Ectodermal cell (in vitro differentiated cells): ENCODE measurements at regions not wholly inside any gene's neighbourhood (a gene's known extent, or its start where the extent isn't known, plus 50 kb on each side); places are given as distances from the start of the nearest gene placed in this dataset.

Experiments used
- H3K27ac ChIP-seq: 2 replicates; pipeline ENCODE4 v1.7.0; 2013; ENCODE audit warnings: mild to moderate bottlenecking, low read depth, low read length; ENCODE audit not compliant: insufficient read depth, poor library complexity, severe bottlenecking
- H3K27me3 ChIP-seq: 2 replicates; pipeline ENCODE4 v1.7.0; 2013; ENCODE audit warnings: mild to moderate bottlenecking, low read length; ENCODE audit not compliant: insufficient read depth, control insufficient read depth, poor library complexity, severe bottlenecking
- H3K36me3 ChIP-seq: one replicate; pipeline ENCODE4 v1.7.0; 2013; ENCODE audit warnings: low read length; ENCODE audit not compliant: control insufficient read depth, insufficient read depth
- H3K4me1 ChIP-seq: one replicate; pipeline ENCODE4 v1.7.0; 2013; ENCODE audit warnings: low read length; ENCODE audit not compliant: control insufficient read depth, insufficient read depth
- H3K4me3 ChIP-seq: 2 replicates; pipeline ENCODE4 v1.7.0; 2013; ENCODE audit warnings: low read depth, low read length, control low read depth; ENCODE audit not compliant: insufficient read depth
- H3K9me3 ChIP-seq: 2 replicates; pipeline ENCODE4 v1.7.0; 2013; ENCODE audit warnings: mild to moderate bottlenecking, low read length, moderate library complexity; ENCODE audit not compliant: control insufficient read depth
- WGBS, 2 experiments: methylation state at CpG; one replicate each; pipeline ENCODE4 v1.1.7; 2013; ENCODE audit warnings: missing lambda C conversion rate in 2 of 2; 5-methylcytosine and 5-hydroxymethylcytosine counted together

GRCh38 chr2:64383016-64383591, 70.9 kb upstream of the LGALSL start:
- no peaks in the 10 kb centered on the region for H3K4me1 ChIP-seq
- H3K27me3 ChIP-seq: no peaks in the 10 kb centered on the region
- WGBS, 2 experiments: 96% methylated on average over 5 of the region's 5 CpGs
- H3K27ac ChIP-seq: no peak overlapping the region
- no peaks in the 10 kb centered on the region for H3K9me3 ChIP-seq
- H3K4me3 ChIP-seq: no peak overlapping the region
- no peaks in the 10 kb centered on the region for H3K36me3 ChIP-seq

- Histone ChIP-seq H3K27ac (no peak overlapping the region), H3K36me3 (no peaks in the 10 kb centered on the region), H3K27me3 (no peaks in the 10 kb centered on the region), H3K9me3 (no peaks in the 10 kb centered on the region), H3K4me3 (no peak overlapping the region), H3K4me1 (no peaks in the 10 kb centered on the region)
- WGBS, 2 experiments: 96 to 100% methylated on average over 2 of the region's 3 CpGs
Observed at GRCh38 chr2:64383881-64384280, 70.1 kb upstream of the LGALSL start.

GRCh38 chr2:64386676-64387075, 67.3 kb upstream of the LGALSL start:
- H3K27ac ChIP-seq: no peak overlapping the region
- no peaks in the 10 kb centered on the region for H3K9me3 ChIP-seq
- no peaks in the 10 kb centered on the region for H3K27me3 ChIP-seq
- H3K36me3 ChIP-seq: no peaks in the 10 kb centered on the region
- H3K4me3 ChIP-seq: no peak overlapping the region
- 73 to 79% methylated on average over 4 of the region's 4 CpGs for whole genome bisulfite sequencing, 2 experiments
- H3K4me1 ChIP-seq: no peaks in the 10 kb centered on the region

- no peak overlapping the region for H3K4me3 ChIP-seq
- H3K27me3 ChIP-seq: no peaks in the 10 kb centered on the region
- no peak overlapping the region for H3K27ac ChIP-seq
- no peaks in the 10 kb centered on the region for H3K4me1 ChIP-seq
- no peaks in the 10 kb centered on the region for H3K36me3 ChIP-seq
- no peaks in the 10 kb centered on the region for H3K9me3 ChIP-seq
Observed at GRCh38 chr2:64390586-64390985, 63.4 kb upstream of the LGALSL start.

- WGBS, 2 experiments: 91 to 94% methylated on average over 2 of the region's 2 CpGs
- Histone ChIP-seq H3K4me1 (no peaks in the 10 kb centered on the region), H3K4me3 (no peak overlapping the region), H3K36me3 (no peaks in the 10 kb centered on the region), H3K27ac (no peak overlapping the region), H3K9me3 (no peaks in the 10 kb centered on the region), H3K27me3 (no peaks in the 10 kb centered on the region)
Observed at GRCh38 chr2:64391424-64391823, 62.5 kb upstream of the LGALSL start.

- Histone ChIP-seq H3K4me1 (no peaks in the 10 kb centered on the region), H3K9me3 (no peaks in the 10 kb centered on the region), H3K27me3 (no peaks in the 10 kb centered on the region), H3K36me3 (no peaks in the 10 kb centered on the region), H3K4me3 (no peak overlapping the region), H3K27ac (no peak overlapping the region)
- WGBS, 2 experiments: 78 to 89% methylated on average over 1 of the region's 1 CpG
Observed at GRCh38 chr2:64391940-64392339, 62.0 kb upstream of the LGALSL start.

GRCh38 chr2:64392529-64392928, 61.4 kb upstream of the LGALSL start:
- no peak overlapping the region for H3K4me3 ChIP-seq
- no peaks in the 10 kb centered on the region for H3K9me3 ChIP-seq
- no peak overlapping the region for H3K27ac ChIP-seq
- no peaks in the 10 kb centered on the region for H3K4me1 ChIP-seq
- no peaks in the 10 kb centered on the region for H3K27me3 ChIP-seq
- 92 to 93% methylated on average over 2 of the region's 2 CpGs for WGBS, 2 experiments
- H3K36me3 ChIP-seq: no peaks in the 10 kb centered on the region

- no peak overlapping the region for H3K4me3 ChIP-seq
- H3K27ac ChIP-seq: no peak overlapping the region
- H3K9me3 ChIP-seq: no peaks in the 10 kb centered on the region
- no peaks in the 10 kb centered on the region for H3K36me3 ChIP-seq
- H3K27me3 ChIP-seq: no peaks in the 10 kb centered on the region
- 93 to 94% methylated on average over 3 of the region's 3 CpGs for whole genome bisulfite sequencing, 2 experiments
- no peaks in the 10 kb centered on the region for H3K4me1 ChIP-seq
Observed at GRCh38 chr2:64393383-64394010, 60.5 kb upstream of the LGALSL start.

GRCh38 chr2:64394153-64394552, 59.8 kb upstream of the LGALSL start:
- Histone ChIP-seq H3K4me1 (no peaks in the 10 kb centered on the region), H3K4me3 (no peak overlapping the region), H3K36me3 (no peaks in the 10 kb centered on the region), H3K27ac (no peak overlapping the region), H3K27me3 (no peaks in the 10 kb centered on the region), H3K9me3 (no peaks in the 10 kb centered on the region)
- 97% methylated on average over 3 of the region's 3 CpGs for WGBS, 2 experiments

GRCh38 chr2:64396001-64396400, 58.0 kb upstream of the LGALSL start:
- no peak overlapping the region for H3K4me3 ChIP-seq
- H3K4me1 ChIP-seq: peaks cover 6% of the 10 kb centered on the region
- H3K27me3 ChIP-seq: no peaks in the 10 kb centered on the region
- WGBS, 2 experiments: 93 to 97% methylated on average over 5 of the region's 5 CpGs
- H3K27ac ChIP-seq: no peak overlapping the region
- no peaks in the 10 kb centered on the region for H3K9me3 ChIP-seq
- H3K36me3 ChIP-seq: no peaks in the 10 kb centered on the region
